ENCODE measurements at regions not wholly inside any gene's neighbourhood (a gene's known extent, or its start where the extent isn't known, plus 50 kb on each side); places are given as distances from the start of the nearest gene placed in this dataset.

GRCh38 chr22:49212466-49212865 is 615.2 kb downstream of the BRD1 start:
- no peak overlapping the region for H3K4me3 ChIP-seq (ENCODE audit: insufficient read depth, low read depth, low read length)
- no peak overlapping the region for H2AK9ac ChIP-seq (replicated peaks; ENCODE audit: low read depth, low read length, poor library complexity)
- H3K23ac ChIP-seq (ENCODE audit: low read depth, low read length): no peak overlapping the region
- ChIA-PET POLR2A (ENCODE audit: unreplicated experiment) (no interaction called here), CTCF (no interaction called here)
- H4K5ac ChIP-seq (ENCODE audit: low read depth, low read length): no peak overlapping the region
- no peaks in the 10 kb centered on the region for H3K4me1 ChIP-seq (ENCODE audit: control insufficient read depth, insufficient read depth, low read length)
- no peaks in the 10 kb centered on the region for H3K9me1 ChIP-seq (ENCODE audit: insufficient read depth, low read length)
- H3K56ac ChIP-seq (ENCODE audit: extremely low read depth, insufficient read depth, low read length): no peak overlapping the region
- no peak for ATAC-seq (ENCODE audit: low read depth)
- H2AK5ac ChIP-seq (ENCODE audit: low read depth, low read length): no peak overlapping the region
- H4K8ac ChIP-seq (ENCODE audit: low read depth in 2 of 2, low read length in 2 of 2): no peak overlapping the region
- H3K14ac ChIP-seq (replicated peaks; ENCODE audit: low read depth, low read length): no peak overlapping the region
- no peaks in the 10 kb centered on the region for H3K27me3 ChIP-seq (ENCODE audit: control insufficient read depth, insufficient read depth, low read length)
- no peak overlapping the region for H3K4me2 ChIP-seq (ENCODE audit: low read depth, low read length)
- no peaks in the 10 kb centered on the region for H3K36me3 ChIP-seq (ENCODE audit: control insufficient read depth, insufficient read depth, low read length)
- H2BK20ac ChIP-seq (ENCODE audit: low read depth, low read length): no peak overlapping the region
- WGBS, 2 experiments (ENCODE audit: extremely low coverage in 2 of 2, insufficient read length in 1 of 2): no CpG with 5 or more reads among the region's 11 CpGs
- no peak overlapping the region for H3K27ac ChIP-seq (ENCODE audit: insufficient read depth, low read length)
- no peak for DNase-seq
- no peak overlapping the region for H2AFZ ChIP-seq (replicated peaks; ENCODE audit: low read length, poor library complexity)
- H4K91ac ChIP-seq (ENCODE audit: insufficient read depth, low read depth, low read length): no peak overlapping the region
- H3K79me1 ChIP-seq (ENCODE audit: low read depth in 1 of 2, low read length in 2 of 2): no peaks in the 10 kb centered on the region
- no peaks in the 10 kb centered on the region for H4K20me1 ChIP-seq (ENCODE audit: insufficient read depth, low read length)
- H3K18ac ChIP-seq (ENCODE audit: low read depth, low read length): no peak overlapping the region
- intact Hi-C loops (cut with micrococcal nuclease) (no loop called here), in situ Hi-C loops (cut with MboI; ENCODE audit: low sequenced_read_pairs) (no loop called here), dilution Hi-C loops (cut with HindIII; ENCODE audit: low sequenced_read_pairs, unreplicated experiment) (no loop called here)
- peaks cover 70% of the 10 kb centered on the region for H3K9me3 ChIP-seq (ENCODE audit: control insufficient read depth, insufficient read depth, low read length)
- no peak for TF ChIP-seq RCOR1 (IDR thresholded peaks at IDR 0.05; ENCODE audit: insufficient replicate concordance, low read length)
- no peak for TF ChIP-seq SMC3 (IDR thresholded peaks at IDR 0.05; ENCODE audit: low read depth, low read length)
- TF ChIP-seq RFX5 (IDR thresholded peaks at IDR 0.05; ENCODE audit: low read depth, low read length): no peak
- no peak for TF ChIP-seq FOS (IDR thresholded peaks at IDR 0.05; ENCODE audit: low read depth, low read length)
- TF ChIP-seq RAD21 (IDR thresholded peaks at IDR 0.05; ENCODE audit: low read length): no peak
- TF ChIP-seq, protein P1, sequence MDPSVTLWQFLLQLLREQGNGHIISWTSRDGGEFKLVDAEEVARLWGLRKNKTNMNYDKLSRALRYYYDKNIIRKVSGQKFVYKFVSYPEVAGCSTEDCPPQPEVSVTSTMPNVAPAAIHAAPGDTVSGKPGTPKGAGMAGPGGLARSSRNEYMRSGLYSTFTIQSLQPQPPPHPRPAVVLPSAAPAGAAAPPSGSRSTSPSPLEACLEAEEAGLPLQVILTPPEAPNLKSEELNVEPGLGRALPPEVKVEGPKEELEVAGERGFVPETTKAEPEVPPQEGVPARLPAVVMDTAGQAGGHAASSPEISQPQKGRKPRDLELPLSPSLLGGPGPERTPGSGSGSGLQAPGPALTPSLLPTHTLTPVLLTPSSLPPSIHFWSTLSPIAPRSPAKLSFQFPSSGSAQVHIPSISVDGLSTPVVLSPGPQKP (IDR thresholded peaks at IDR 0.05; ENCODE audit: borderline replicate concordance, low read depth, low read length): no peak
- TF ChIP-seq MXI1 (IDR thresholded peaks at IDR 0.05; ENCODE audit: borderline replicate concordance, low read depth, low read length): no peak
- no peak for TF ChIP-seq CEBPB (IDR thresholded peaks at IDR 0.05; ENCODE audit: low read depth, low read length)
- TF ChIP-seq BHLHE40 (IDR thresholded peaks at IDR 0.05; ENCODE audit: low read depth, low read length): no peak
- no peak for TF ChIP-seq USF2 (IDR thresholded peaks at IDR 0.05; ENCODE audit: low read depth, low read length)
- no peak for TF ChIP-seq NFE2L2 (IDR thresholded peaks at IDR 0.05; ENCODE audit: low read depth, low read length)
- no peak for TF ChIP-seq MAFK (IDR thresholded peaks at IDR 0.05; ENCODE audit: low read depth, low read length)
- TF ChIP-seq MAZ (IDR thresholded peaks at IDR 0.05; ENCODE audit: borderline replicate concordance, low read depth, low read length): no peak
- TF ChIP-seq CTCF (conservative IDR thresholded peaks at IDR 0.05; ENCODE audit: low read depth, low read length): no peak
- no peak for TF ChIP-seq CHD1 (IDR thresholded peaks at IDR 0.05; ENCODE audit: low read depth, low read length)
- TF ChIP-seq POLR2A (IDR thresholded peaks at IDR 0.05; ENCODE audit: low read depth, low read length): no peak
- no TSS peak for BruUV-seq (replicated peaks)
- no peak overlapping the region for H2BK120ac ChIP-seq (ENCODE audit: low read depth, low read length)
- H2BK5ac ChIP-seq (ENCODE audit: low read depth, low read length, poor library complexity, severe bottlenecking): no peak overlapping the region
- no peak overlapping the region for H3K9ac ChIP-seq (ENCODE audit: low read depth, low read length)
- H3K4ac ChIP-seq (ENCODE audit: low read depth, low read length): no peak overlapping the region
- no peak overlapping the region for H2BK15ac ChIP-seq (ENCODE audit: low read depth, low read length)

All from IMR-90 (cell line).